ENCODE measurements at regions not wholly inside any gene's neighbourhood (a gene's known extent, or its start where the extent isn't known, plus 50 kb on each side); places are given as distances from the start of the nearest gene placed in this dataset.

- H3K36me3 ChIP-seq (ENCODE audit: control insufficient read depth, insufficient read depth, low read length) = no peaks in the 10 kb centered on the region
- H3K9ac ChIP-seq (ENCODE audit: low read depth, low read length) = no peak overlapping the region
- H3K9me3 ChIP-seq (ENCODE audit: control insufficient read depth, insufficient read depth, low read length) = no peaks in the 10 kb centered on the region
- no peaks in the 10 kb centered on the region for H3K27me3 ChIP-seq (ENCODE audit: control insufficient read depth, insufficient read depth, low read length)
- H3K4me1 ChIP-seq (ENCODE audit: control insufficient read depth, insufficient read depth, low read length) = no peaks in the 10 kb centered on the region
- H3K4me3 ChIP-seq (ENCODE audit: low read depth, low read length) = no peak overlapping the region
Observed at GRCh38 chr1:87852410-87853161, 523.9 kb downstream of the LMO4 start.

GRCh38 chr1:87853576-87854351 lies 525.1 kb downstream of the LMO4 start:
- H3K4me1 ChIP-seq (ENCODE audit: control insufficient read depth, insufficient read depth, low read length) = no peaks in the 10 kb centered on the region
- H3K4me3 ChIP-seq (ENCODE audit: low read depth, low read length) = no peak overlapping the region
- H3K36me3 ChIP-seq (ENCODE audit: control insufficient read depth, insufficient read depth, low read length) = no peaks in the 10 kb centered on the region
- H3K9ac ChIP-seq (ENCODE audit: low read depth, low read length) = no peak overlapping the region
- H3K9me3 ChIP-seq (ENCODE audit: control insufficient read depth, insufficient read depth, low read length) = peaks cover under 1% of the 10 kb centered on the region
- no peaks in the 10 kb centered on the region for H3K27me3 ChIP-seq (ENCODE audit: control insufficient read depth, insufficient read depth, low read length)

DNA sequence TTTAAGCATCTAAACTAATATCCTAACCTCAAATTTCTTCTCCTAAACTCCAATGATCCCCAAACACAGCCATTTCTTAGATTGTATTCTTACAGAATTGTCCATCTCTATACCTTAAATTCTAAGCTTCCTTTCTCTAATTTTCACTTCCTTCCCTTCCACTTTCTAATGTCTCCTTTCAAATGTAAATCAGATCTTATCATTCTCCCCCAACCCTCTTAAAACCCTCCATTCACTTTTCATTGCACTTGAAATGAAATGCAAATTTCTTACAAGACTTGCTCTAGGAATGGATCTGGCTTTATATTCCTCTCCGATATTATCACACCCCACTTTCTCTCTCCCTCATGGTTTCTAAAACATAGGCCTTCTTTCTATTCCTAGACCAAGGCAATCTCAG lies 534.6 kb downstream of the LMO4 start:
- Histone ChIP-seq H3K9ac (ENCODE audit: low read depth, low read length) (no peak overlapping the region), H3K4me3 (ENCODE audit: low read depth, low read length) (no peak overlapping the region), H3K9me3 (ENCODE audit: control insufficient read depth, insufficient read depth, low read length) (peaks cover 7% of the 10 kb centered on the region), H3K27me3 (ENCODE audit: control insufficient read depth, insufficient read depth, low read length) (no peaks in the 10 kb centered on the region), H3K36me3 (ENCODE audit: control insufficient read depth, insufficient read depth, low read length) (no peaks in the 10 kb centered on the region), H3K4me1 (ENCODE audit: control insufficient read depth, insufficient read depth, low read length) (peaks cover 7% of the 10 kb centered on the region)

DNA sequence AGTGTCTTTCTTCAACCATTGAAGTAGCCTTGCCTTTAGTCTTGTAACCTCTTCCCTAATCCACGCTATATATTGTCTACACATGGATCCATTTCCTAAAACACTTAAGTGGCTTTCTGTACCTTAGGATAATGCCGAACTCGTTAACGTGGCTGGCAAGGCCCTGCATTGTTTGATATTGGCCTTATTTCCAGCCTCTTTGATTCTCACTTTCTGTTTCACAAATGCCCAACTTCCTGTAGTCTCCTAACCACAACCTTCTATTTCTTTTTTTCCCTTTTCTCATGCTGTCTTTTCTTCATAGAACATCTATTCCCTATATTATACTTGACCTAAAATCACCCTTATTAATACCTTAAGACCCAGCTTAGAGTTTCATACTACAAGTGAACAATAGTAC lies 536.0 kb downstream of the LMO4 start:
- Histone ChIP-seq H3K9ac (ENCODE audit: low read depth, low read length) (no peak overlapping the region), H3K36me3 (ENCODE audit: control insufficient read depth, insufficient read depth, low read length) (no peaks in the 10 kb centered on the region), H3K4me3 (ENCODE audit: low read depth, low read length) (no peak overlapping the region), H3K9me3 (ENCODE audit: control insufficient read depth, insufficient read depth, low read length) (peaks cover 3% of the 10 kb centered on the region), H3K27me3 (ENCODE audit: control insufficient read depth, insufficient read depth, low read length) (no peaks in the 10 kb centered on the region), H3K4me1 (ENCODE audit: control insufficient read depth, insufficient read depth, low read length) (peaks cover 7% of the 10 kb centered on the region)

DNA sequence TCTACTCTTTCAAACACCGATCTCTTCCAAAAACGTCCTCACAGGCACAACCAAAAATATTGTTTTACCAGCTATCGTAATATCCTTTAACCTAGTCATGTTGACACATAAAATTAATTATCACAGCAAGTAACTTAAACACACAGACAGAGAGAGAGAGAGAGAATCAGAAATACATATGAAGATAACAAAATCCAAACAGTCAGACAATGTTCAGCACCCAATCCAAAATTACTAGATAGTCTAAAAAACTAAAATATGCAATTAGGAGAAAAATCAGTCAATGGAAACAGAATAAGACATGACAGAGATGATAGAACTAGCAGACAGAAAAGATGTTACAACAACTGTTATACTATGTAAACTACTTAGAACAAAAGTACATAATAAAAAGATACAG lies 537.7 kb downstream of the LMO4 start:
- no peaks in the 10 kb centered on the region for H3K36me3 ChIP-seq (ENCODE audit: control insufficient read depth, insufficient read depth, low read length)
- H3K4me1 ChIP-seq (ENCODE audit: control insufficient read depth, insufficient read depth, low read length) = peaks cover 7% of the 10 kb centered on the region
- no peak overlapping the region for H3K4me3 ChIP-seq (ENCODE audit: low read depth, low read length)
- H3K27me3 ChIP-seq (ENCODE audit: control insufficient read depth, insufficient read depth, low read length) = no peaks in the 10 kb centered on the region
- H3K9me3 ChIP-seq (ENCODE audit: control insufficient read depth, insufficient read depth, low read length) = peaks cover 3% of the 10 kb centered on the region
- no peak overlapping the region for H3K9ac ChIP-seq (ENCODE audit: low read depth, low read length)

DNA sequence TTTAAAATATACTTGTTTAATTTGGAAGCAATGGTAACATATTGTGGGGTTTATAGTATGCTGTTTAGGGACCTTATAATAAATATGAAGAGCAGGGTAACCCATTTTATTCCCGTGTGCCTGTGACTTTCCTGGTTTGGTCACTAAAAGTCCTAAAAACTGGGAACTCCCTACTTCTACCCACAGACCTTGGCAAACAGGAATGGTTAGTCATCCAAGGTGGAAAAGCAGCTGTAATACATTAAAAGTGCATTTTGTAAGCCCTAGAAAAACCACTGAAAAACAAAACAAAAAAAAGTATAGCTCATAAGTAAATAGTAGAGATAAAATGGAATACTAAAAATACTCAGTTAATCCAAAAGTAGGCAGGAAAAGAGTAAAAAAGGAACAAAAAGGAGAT lies 538.9 kb downstream of the LMO4 start:
- Histone ChIP-seq H3K4me1 (ENCODE audit: control insufficient read depth, insufficient read depth, low read length) (peaks cover 5% of the 10 kb centered on the region), H3K9me3 (ENCODE audit: control insufficient read depth, insufficient read depth, low read length) (peaks cover 3% of the 10 kb centered on the region), H3K27me3 (ENCODE audit: control insufficient read depth, insufficient read depth, low read length) (no peaks in the 10 kb centered on the region), H3K36me3 (ENCODE audit: control insufficient read depth, insufficient read depth, low read length) (no peaks in the 10 kb centered on the region), H3K4me3 (ENCODE audit: low read depth, low read length) (no peak overlapping the region), H3K9ac (ENCODE audit: low read depth, low read length) (no peak overlapping the region)

- H3K27me3 ChIP-seq (ENCODE audit: control insufficient read depth, insufficient read depth, low read length) = no peaks in the 10 kb centered on the region
- H3K9me3 ChIP-seq (ENCODE audit: control insufficient read depth, insufficient read depth, low read length) = peaks cover 3% of the 10 kb centered on the region
- no peak overlapping the region for H3K9ac ChIP-seq (ENCODE audit: low read depth, low read length)
- no peaks in the 10 kb centered on the region for H3K4me1 ChIP-seq (ENCODE audit: control insufficient read depth, insufficient read depth, low read length)
- no peaks in the 10 kb centered on the region for H3K36me3 ChIP-seq (ENCODE audit: control insufficient read depth, insufficient read depth, low read length)
- no peak overlapping the region for H3K4me3 ChIP-seq (ENCODE audit: low read depth, low read length)
Observed at GRCh38 chr1:87869567-87869966, 540.9 kb downstream of the LMO4 start.

DNA sequence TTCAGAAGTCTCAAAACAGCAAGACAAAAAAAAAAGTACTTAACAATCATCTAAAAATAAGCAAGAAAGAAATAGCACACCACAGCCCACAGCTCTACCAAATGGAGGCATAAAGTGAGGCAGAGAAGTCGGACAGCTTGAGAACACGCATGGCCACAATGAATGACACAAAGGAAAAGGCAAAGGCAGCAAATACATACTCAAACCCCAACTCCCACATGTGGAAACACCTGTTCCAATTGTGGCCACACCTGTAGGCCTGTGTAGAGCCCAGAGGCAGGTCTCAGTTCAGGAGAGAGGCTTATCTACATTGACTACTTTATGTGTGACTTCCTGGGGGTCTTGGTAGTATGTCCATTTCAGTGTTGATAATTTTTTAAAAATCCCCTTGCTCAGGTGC lies 543.5 kb downstream of the LMO4 start:
- no peaks in the 10 kb centered on the region for H3K27me3 ChIP-seq (ENCODE audit: control insufficient read depth, insufficient read depth, low read length)
- H3K4me3 ChIP-seq (ENCODE audit: low read depth, low read length) = no peak overlapping the region
- no peaks in the 10 kb centered on the region for H3K36me3 ChIP-seq (ENCODE audit: control insufficient read depth, insufficient read depth, low read length)
- no peaks in the 10 kb centered on the region for H3K4me1 ChIP-seq (ENCODE audit: control insufficient read depth, insufficient read depth, low read length)
- H3K9ac ChIP-seq (ENCODE audit: low read depth, low read length) = no peak overlapping the region
- H3K9me3 ChIP-seq (ENCODE audit: control insufficient read depth, insufficient read depth, low read length) = no peaks in the 10 kb centered on the region

DNA sequence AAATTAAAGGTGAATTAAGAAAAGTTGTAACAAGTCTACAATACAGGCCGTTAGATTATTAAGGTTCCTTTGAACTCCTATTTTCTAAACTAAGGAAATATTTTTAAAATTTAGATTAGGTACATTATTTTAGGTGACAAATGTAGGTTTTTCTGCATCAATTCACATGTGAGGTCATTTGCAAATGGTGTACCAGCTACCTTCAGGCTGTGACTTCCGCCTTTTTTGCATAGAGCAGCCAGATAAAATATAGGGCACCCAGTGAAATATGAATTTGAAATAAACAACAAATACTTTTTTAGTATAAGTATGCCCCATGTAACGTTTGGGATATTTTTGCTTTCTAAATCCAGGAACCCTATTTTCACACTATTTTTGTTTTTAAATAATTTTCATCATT lies 544.0 kb downstream of the LMO4 start:
- no peak overlapping the region for H3K4me3 ChIP-seq (ENCODE audit: low read depth, low read length)
- no peaks in the 10 kb centered on the region for H3K9me3 ChIP-seq (ENCODE audit: control insufficient read depth, insufficient read depth, low read length)
- H3K36me3 ChIP-seq (ENCODE audit: control insufficient read depth, insufficient read depth, low read length) = no peaks in the 10 kb centered on the region
- H3K9ac ChIP-seq (ENCODE audit: low read depth, low read length) = no peak overlapping the region
- H3K27me3 ChIP-seq (ENCODE audit: control insufficient read depth, insufficient read depth, low read length) = no peaks in the 10 kb centered on the region
- no peaks in the 10 kb centered on the region for H3K4me1 ChIP-seq (ENCODE audit: control insufficient read depth, insufficient read depth, low read length)

- H3K9ac ChIP-seq (ENCODE audit: low read depth, low read length) = no peak overlapping the region
- no peaks in the 10 kb centered on the region for H3K9me3 ChIP-seq (ENCODE audit: control insufficient read depth, insufficient read depth, low read length)
- no peaks in the 10 kb centered on the region for H3K4me1 ChIP-seq (ENCODE audit: control insufficient read depth, insufficient read depth, low read length)
- no peak overlapping the region for H3K4me3 ChIP-seq (ENCODE audit: low read depth, low read length)
- H3K27me3 ChIP-seq (ENCODE audit: control insufficient read depth, insufficient read depth, low read length) = no peaks in the 10 kb centered on the region
- no peaks in the 10 kb centered on the region for H3K36me3 ChIP-seq (ENCODE audit: control insufficient read depth, insufficient read depth, low read length)
Observed at GRCh38 chr1:87878873-87879272, 550.2 kb downstream of the LMO4 start.

DNA sequence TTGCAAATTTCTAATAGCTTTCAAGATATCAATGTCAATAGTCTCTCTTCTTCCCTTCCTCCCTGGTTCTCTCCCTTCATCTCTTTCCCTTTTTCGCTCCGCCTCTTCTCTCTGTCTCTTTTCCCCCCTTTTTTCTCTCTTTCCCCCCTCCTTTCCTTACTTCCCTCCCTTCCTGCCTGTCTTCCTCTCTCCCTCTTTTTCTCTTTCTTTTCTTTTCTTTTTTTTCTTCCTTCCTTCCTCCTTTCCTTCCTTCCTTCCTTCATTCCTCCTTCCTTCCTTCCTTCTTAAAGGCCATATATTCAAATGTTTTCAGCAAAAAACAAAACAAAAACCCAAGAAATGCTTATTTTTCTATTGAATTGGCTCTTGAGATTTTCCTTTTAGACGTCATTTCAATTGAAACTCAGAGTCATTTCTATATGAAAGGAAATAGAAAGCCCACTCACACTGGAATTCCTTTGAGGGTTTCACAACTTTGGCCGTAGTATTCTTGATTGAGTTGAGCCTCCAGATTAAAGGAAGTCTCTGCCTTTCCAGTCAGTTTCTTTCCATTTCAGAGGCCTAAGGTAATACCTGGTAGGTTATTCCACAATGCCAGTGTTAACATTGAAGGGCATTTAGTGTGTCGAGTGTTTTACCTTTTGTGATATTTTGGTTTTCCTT lies 551.5 kb downstream of the LMO4 start:
- no peaks in the 10 kb centered on the region for H3K36me3 ChIP-seq (ENCODE audit: control insufficient read depth, insufficient read depth, low read length)
- H3K4me1 ChIP-seq (ENCODE audit: control insufficient read depth, insufficient read depth, low read length) = no peaks in the 10 kb centered on the region
- H3K9ac ChIP-seq (ENCODE audit: low read depth, low read length) = no peak overlapping the region
- no peaks in the 10 kb centered on the region for H3K9me3 ChIP-seq (ENCODE audit: control insufficient read depth, insufficient read depth, low read length)
- H3K4me3 ChIP-seq (ENCODE audit: low read depth, low read length) = no peak overlapping the region
- no peaks in the 10 kb centered on the region for H3K27me3 ChIP-seq (ENCODE audit: control insufficient read depth, insufficient read depth, low read length)

- H3K9ac ChIP-seq (ENCODE audit: low read depth, low read length) = no peak overlapping the region
- H3K36me3 ChIP-seq (ENCODE audit: control insufficient read depth, insufficient read depth, low read length) = no peaks in the 10 kb centered on the region
- H3K4me3 ChIP-seq (ENCODE audit: low read depth, low read length) = no peak overlapping the region
- H3K9me3 ChIP-seq (ENCODE audit: control insufficient read depth, insufficient read depth, low read length) = no peaks in the 10 kb centered on the region
- H3K27me3 ChIP-seq (ENCODE audit: control insufficient read depth, insufficient read depth, low read length) = no peaks in the 10 kb centered on the region
- H3K4me1 ChIP-seq (ENCODE audit: control insufficient read depth, insufficient read depth, low read length) = no peaks in the 10 kb centered on the region
Observed at GRCh38 chr1:87880764-87881163, 552.1 kb downstream of the LMO4 start.
